Panc1 (cell line): ENCODE measurements at regions not wholly inside any gene's neighbourhood (a gene's known extent, or its start where the extent isn't known, plus 50 kb on each side); places are given as distances from the start of the nearest gene placed in this dataset.

Experiments used
- ATAC-seq: fragments of 200-7000 bp; cut with Tn5 transposase; 2 replicates; pipeline ENCODE4 v1.9.1; 2020; ENCODE audit warnings: mild to moderate bottlenecking, moderate library complexity
- BruUV-seq: library from RNA; stranded (reverse); fragments of 400-500 nt; replicated peaks from 2 replicates; lab custom pipeline; 2021; lab: Mats Ljungman, UMichigan
- CTCF ChIA-PET: fragments of 300-600 bp; sonication (Branson Sonifier 250); formaldehyde crosslinking; loops from one replicate; lab custom pipeline; 2022; ENCODE audit warnings: antibody characterized with exemption; lab: Charles Lee
- POLR2A ChIA-PET: fragments of 300-600 bp; sonication (Branson Sonifier 250); formaldehyde crosslinking; loops from one replicate; lab custom pipeline; 2022; ENCODE audit warnings: antibody characterized with exemption; lab: Charles Lee
- DNase-seq: peaks from one replicate; pipeline ENCODE4 v3.0.0-alpha.2; 2010; ENCODE audit warnings: low read depth, low spot score
- H3K27ac ChIP-seq: 2 replicates; pipeline ENCODE4 v1.5.1; 2011; ENCODE audit warnings: mild to moderate bottlenecking, low read length, inconsistent platforms
- H3K27me3 ChIP-seq: fragments of 200-500 bp; sonication (Bioruptor generic); 2 replicates; pipeline ENCODE4 v1.6.0; 2014; ENCODE audit warnings: low read length, inconsistent platforms; ENCODE audit not compliant: control insufficient read depth, insufficient read depth
- H3K36me3 ChIP-seq: fragments of 200-500 bp; sonication (Bioruptor generic); 2 replicates; pipeline ENCODE4 v1.5.1; 2014; ENCODE audit warnings: inconsistent platforms, mild to moderate bottlenecking, low read length, moderate library complexity; ENCODE audit not compliant: control insufficient read depth, insufficient read depth
- H3K4me1 ChIP-seq: 2 replicates; pipeline ENCODE4 v1.5.1; 2011; ENCODE audit warnings: inconsistent platforms, mild to moderate bottlenecking, low read length, moderate library complexity; ENCODE audit not compliant: control insufficient read depth, insufficient read depth
- H3K4me3 ChIP-seq, 2 experiments: 2 replicates each; pipeline ENCODE4 v1.5.1; 2011 to 2012; ENCODE audit warnings: low read depth in 2 of 2, low read length in 2 of 2, mild to moderate bottlenecking in 2 of 2, inconsistent platforms in 1 of 2, moderate library complexity in 1 of 2
- H3K9me3 ChIP-seq: fragments of 200-500 bp; sonication (Bioruptor generic); 2 replicates; pipeline ENCODE4 v1.5.1; 2014; ENCODE audit warnings: low read depth, mild to moderate bottlenecking, inconsistent platforms, low read length, moderate library complexity; ENCODE audit not compliant: control insufficient read depth, insufficient read depth
- CTCF ChIP-seq: fragments of 450-650 bp; IDR thresholded peaks from 2 replicates; pipeline ENCODE4 v1.5.1; 2017; ENCODE audit warnings: mild to moderate bottlenecking
- POLR2AphosphoS5 ChIP-seq: IDR thresholded peaks from 2 replicates; pipeline ENCODE4 v1.6.1; 2012; ENCODE audit warnings: mild to moderate bottlenecking, low read depth, low read length, moderate library complexity
- REST ChIP-seq, 2 experiments: IDR thresholded peaks; 2 replicates each; pipeline ENCODE4 v1.6.1; 2011 to 2012; ENCODE audit warnings: low read depth in 2 of 2, control low read depth in 1 of 2, low read length in 1 of 2, mild to moderate bottlenecking in 1 of 2, moderate library complexity in 1 of 2; ENCODE audit not compliant: insufficient read depth in 1 of 2
- SIN3A ChIP-seq: IDR thresholded peaks from 2 replicates; pipeline ENCODE4 v1.6.1; 2012; ENCODE audit warnings: low read depth, mild to moderate bottlenecking, low read length, moderate library complexity, borderline replicate concordance; ENCODE audit not compliant: insufficient read depth
- TCF7L2 ChIP-seq: IDR thresholded peaks from 2 replicates; pipeline ENCODE4 v1.6.1; 2011; ENCODE audit warnings: mild to moderate bottlenecking, low read depth, low read length, inconsistent platforms
- in situ Hi-C: cut with HindIII; loops from 2 replicates; pipeline ENCODE4 v1.10.0; 2016; ENCODE audit warnings: low sequenced_read_pairs, low pct_unique_long_range_greater_than_20kb
- intact Hi-C: fragments of 100-400 bp; cut with micrococcal nuclease; formaldehyde crosslinking; loops from one replicate; pipeline ENCODE4 v1.10.0; 2022; ENCODE audit not compliant: unreplicated experiment

- no peak overlapping the region for H3K4me3 ChIP-seq
- intact Hi-C loops (no loop called here), in situ Hi-C loops (no loop called here)
- H3K4me1 ChIP-seq, result no peaks in the 10 kb centered on the region
- ChIA-PET CTCF (no interaction called here), POLR2A (interaction anchor here (0.5 to 0.7 kb wide), 2 partner anchors 51 to 308 kb away, joined by 3 to 5 read pairs; no protein-coding TSS in a partner anchor)
- TF ChIP-seq REST (IDR thresholded peaks at IDR 0.05; ENCODE audit: insufficient read depth in 1 of 2, low read depth in 2 of 2, low read length in 1 of 2) (no peak), TCF7L2 (no peak), SIN3A (no peak), CTCF (no peak), POLR2AphosphoS5 (no peak)
- BruUV-seq, result no TSS peak
- no peaks in the 10 kb centered on the region for H3K36me3 ChIP-seq
- no peak overlapping the region for H3K27ac ChIP-seq
- no peaks in the 10 kb centered on the region for H3K9me3 ChIP-seq
- no peak for DNase-seq
- no peak for ATAC-seq
- H3K27me3 ChIP-seq, result peaks cover 2% of the 10 kb centered on the region; the same call in 1 of the 2 replicates
These were observed 94.0 kb downstream of the MSX2 start for GRCh38 chr5:174818430-174818829.

- in situ Hi-C loops (no loop called here), intact Hi-C loops (no loop called here)
- H3K27ac ChIP-seq, result no peak overlapping the region
- no peaks in the 10 kb centered on the region for H3K4me1 ChIP-seq
- ChIA-PET POLR2A (no interaction called here), CTCF (interaction anchor here (0.6 kb wide), 1 partner anchor 9 kb away, joined by 3 read pairs; no protein-coding TSS in a partner anchor)
- no peaks in the 10 kb centered on the region; the same call in none of the 2 replicates for H3K27me3 ChIP-seq
- H3K36me3 ChIP-seq, result no peaks in the 10 kb centered on the region
- DNase-seq (no peak), ATAC-seq (no peak)
- no peak overlapping the region for H3K4me3 ChIP-seq
- no TSS peak for BruUV-seq
- H3K9me3 ChIP-seq, result no peaks in the 10 kb centered on the region
- TF ChIP-seq CTCF (no peak), SIN3A (no peak), TCF7L2 (no peak), POLR2AphosphoS5 (no peak), REST (IDR thresholded peaks at IDR 0.05; ENCODE audit: insufficient read depth in 1 of 2, low read depth in 2 of 2, low read length in 1 of 2) (no peak)
These were observed 93.2 kb downstream of the MSX2 start for GRCh38 chr5:174817610-174818009.
